OCI-LY3 (cell line): ENCODE measurements at regions not wholly inside any gene's neighbourhood (a gene's known extent, or its start where the extent isn't known, plus 50 kb on each side); places are given as distances from the start of the nearest gene placed in this dataset.

Experiments
- CTCF ChIP-seq: fragments of 200-600, 300-600 bp; sonication (generic); IDR thresholded peaks from 2 replicates; pipeline ENCODE4 v1.5.1; 2014; ENCODE audit warnings: antibody characterized with exemption, low read length, low read depth
- EZH2phosphoT487 ChIP-seq: fragments of 200-600 bp; shearing (Covaris generic); IDR thresholded peaks from 2 replicates; pipeline ENCODE4 v1.6.1; 2018; ENCODE audit warnings: antibody characterized with exemption, mixed run types, low read depth

- TF ChIP-seq CTCF (no peak), EZH2phosphoT487 (no peak)
Measured at GRCh38 chr2:16176971-16177480, 236.7 kb downstream of the MYCN start.
